Pancreas (tissue), 10 donors: ENCODE measurements at regions not wholly inside any gene's neighbourhood (a gene's known extent, or its start where the extent isn't known, plus 50 kb on each side); places are given as distances from the start of the nearest gene placed in this dataset.

Source experiments
- ATAC-seq, 4 donors: fragments of 200-7000 bp; cut with Tn5 transposase; one replicate each; pipeline versions ENCODE4 v1.8.0 to v1.9.1; 2020; ENCODE audit warnings: mild to moderate bottlenecking in 4 of 4, moderate library complexity in 4 of 4
- DNase-seq, 6 donors: peaks; one replicate each; pipeline ENCODE4 v3.0.0-alpha.2; 2020
- FAIRE-seq: peaks from 2 replicates; lab custom pipeline; 2012; peaks lifted over from hg19 to GRCh38; lab: Jason Lieb, UNC
- H3K27ac ChIP-seq, 4 donors: fragments of 200-600 bp; sonication (generic); 1 replicate in 3 of 4; 2 replicates in 1 of 4; pipeline versions ENCODE4 v1.5.0 to v1.8.0; 2020
- H3K27me3 ChIP-seq, 4 donors: fragments of 200-600 bp; one replicate each; pipeline ENCODE4 v1.8.0; 2021
- H3K36me3 ChIP-seq, 3 donors: fragments of 200-600 bp; sonication (generic) in 1 of 3; one replicate each; pipeline versions ENCODE4 v1.5.0 to v1.8.0; 2020 to 2021
- H3K4me1 ChIP-seq, 3 donors: fragments of 200-600 bp; one replicate each; pipeline ENCODE4 v1.8.0; 2021
- H3K4me3 ChIP-seq, 4 donors: fragments of 200-600 bp; sonication (generic) in 2 of 4; one replicate each; pipeline versions ENCODE4 v1.5.0 to v1.8.0; 2020 to 2021
- H3K9me3 ChIP-seq, 4 donors: fragments of 200-600 bp; one replicate each; pipeline ENCODE4 v1.8.0; 2021
- CTCF ChIP-seq, 4 donors: fragments of 200-600 bp; sonication (generic) in 3 of 4; IDR thresholded peaks; one replicate each; pipeline versions ENCODE4 v1.5.0 to v1.8.0; 2021; ENCODE audit warnings: antibody characterized with exemption in 4 of 4
- whole genome bisulfite sequencing, 2 donors: extraction: QIAGEN DNeasy Blood & Tissue Kit; methylation state at CpG; one replicate each; pipeline ENCODE4 v1.1.7; 2013; 5-methylcytosine and 5-hydroxymethylcytosine counted together
- intact Hi-C, 3 donors: fragments of 100-400 bp; cut with DNase I; formaldehyde crosslinking; loops; one replicate each; pipeline versions ENCODE4 v1.11.1 to v1.14.2; 2022
- donor health status: healthy with polysubstance abuse.
- donor health status: DM: no; HTN: no; CAD: no; lungs with moderate emphysema.
- donor health status: DM: no; HTN: no; CAD: no.
- donor health status: control.
- donor health status: control.
- donor health status: Bipolar disorder and iron deficiency.
- donor health status: DM: yes; HTN: yes; CAD: no.
- donor health status: DM: no; HTN: no; CAD: no.
- donor health status: DM: no; HTN: no; CAD: no.
- donor health status: DM: yes; HTN: yes; CAD: no.

- peak in 2 of 4 donors; percentile 43 to 60 for ATAC-seq
- Histone ChIP-seq H3K4me3 (no peak overlapping the region), H3K9me3 (no peaks in the 10 kb centered on the region), H3K36me3 (no peaks in the 10 kb centered on the region), H3K27me3 (no peaks in the 10 kb centered on the region), H3K27ac (no peak overlapping the region), H3K4me1 (peaks cover 0 to 6% (median 0%) of the 10 kb centered on the region in 3 donors)
- no peak for DNase-seq
- WGBS, 2 donors: 77 to 81% methylated on average over 1 of the region's 1 CpG
- no peak for FAIRE-seq
- TF ChIP-seq CTCF (IDR thresholded peaks at IDR 0.05): no peak
- intact Hi-C loops: no loop called here
Measured at GRCh38 chr2:145137901-145138300, 618.0 kb upstream of the ZEB2 start.

GRCh38 chr2:145137211-145137610 is 617.3 kb upstream of the ZEB2 start:
- WGBS, 2 donors: 92 to 93% methylated on average over 4 of the region's 4 CpGs
- Histone ChIP-seq H3K36me3 (no peaks in the 10 kb centered on the region), H3K27ac (no peak overlapping the region), H3K4me1 (peaks cover 0 to 6% (median 0%) of the 10 kb centered on the region in 3 donors), H3K4me3 (no peak overlapping the region), H3K27me3 (no peaks in the 10 kb centered on the region), H3K9me3 (no peaks in the 10 kb centered on the region)
- DNase-seq (no peak), FAIRE-seq (no peak), ATAC-seq (no peak)
- intact Hi-C loops: no loop called here
- TF ChIP-seq CTCF (IDR thresholded peaks at IDR 0.05): no peak

GRCh38 chr2:145136702-145137101 is 616.8 kb upstream of the ZEB2 start:
- intact Hi-C loops: no loop called here
- 91 to 100% methylated on average over 1 of the region's 1 CpG for WGBS, 2 donors
- no peak for FAIRE-seq

GRCh38 chr2:145126146-145126545 is 606.2 kb upstream of the ZEB2 start:
- no peaks in the 10 kb centered on the region for H3K27me3 ChIP-seq
- no peak for TF ChIP-seq CTCF (IDR thresholded peaks at IDR 0.05)
- no peak overlapping the region for H3K4me3 ChIP-seq
- H3K36me3 ChIP-seq: no peaks in the 10 kb centered on the region
- no peaks in the 10 kb centered on the region for H3K9me3 ChIP-seq
- WGBS, 2 donors: 74 to 84% methylated on average over 2 of the region's 2 CpGs
- intact Hi-C loops: no loop called here
- H3K27ac ChIP-seq: no peak overlapping the region
- no peaks in the 10 kb centered on the region for H3K4me1 ChIP-seq
- no peak for DNase-seq
- ATAC-seq: no peak
- no peak for FAIRE-seq

More at GRCh38 chr2:145136702-145137101, 616.8 kb upstream of the ZEB2 start:
- Histone ChIP-seq H3K4me1 (peaks cover 0 to 6% (median 0%) of the 10 kb centered on the region in 3 donors), H3K4me3 (no peak overlapping the region), H3K27ac (no peak overlapping the region), H3K9me3 (no peaks in the 10 kb centered on the region), H3K36me3 (no peaks in the 10 kb centered on the region), H3K27me3 (no peaks in the 10 kb centered on the region)
- ATAC-seq: no peak
- DNase-seq: no peak
- TF ChIP-seq CTCF (IDR thresholded peaks at IDR 0.05): no peak

GRCh38 chr2:145124085-145124484 is 604.2 kb upstream of the ZEB2 start:
- no peaks in the 10 kb centered on the region for H3K27me3 ChIP-seq
- FAIRE-seq: no peak
- no peak for TF ChIP-seq CTCF (IDR thresholded peaks at IDR 0.05)
- H3K4me3 ChIP-seq: no peak overlapping the region
- 78 to 81% methylated on average over 4 of the region's 4 CpGs for WGBS, 2 donors
- intact Hi-C loops: no loop called here
- H3K4me1 ChIP-seq: no peaks in the 10 kb centered on the region
- no peaks in the 10 kb centered on the region for H3K9me3 ChIP-seq
- H3K36me3 ChIP-seq: no peaks in the 10 kb centered on the region
- no peak overlapping the region for H3K27ac ChIP-seq
- no peak for DNase-seq
- ATAC-seq: no peak
